Activated naive CD8-positive, alpha-beta T cell treated with anti-CD3 and anti-CD28 coated beads for 36 hours (primary cell): ENCODE measurements at regions not wholly inside any gene's neighbourhood (a gene's known extent, or its start where the extent isn't known, plus 50 kb on each side); places are given as distances from the start of the nearest gene placed in this dataset.
"Not testable (repeated sequence)": the region's sequence is repeated elsewhere in the genome, so short reads cannot be mapped to it uniquely, and the experiment has no call there.

Experiments
- DNase-seq: peaks from one replicate; pipeline ENCODE4 v3.0.0; 2021
- H3K27ac Mint-ChIP-seq: one replicate; pipeline ENCODE4 v1.8.0; 2022; ENCODE audit warnings: mild to moderate bottlenecking, moderate library complexity, mixed read lengths
- H3K27me3 Mint-ChIP-seq: one replicate; pipeline ENCODE4 v1.8.0; 2022; ENCODE audit warnings: mild to moderate bottlenecking, mixed read lengths
- H3K36me3 Mint-ChIP-seq: one replicate; pipeline ENCODE4 v1.8.0; 2021; ENCODE audit warnings: mild to moderate bottlenecking, mixed read lengths
- H3K4me1 Mint-ChIP-seq: one replicate; pipeline ENCODE4 v1.8.0; 2021; ENCODE audit warnings: mixed read lengths
- H3K4me3 Mint-ChIP-seq: one replicate; pipeline ENCODE4 v1.8.0; 2022; ENCODE audit warnings: mild to moderate bottlenecking, moderate library complexity, mixed read lengths
- H3K9me3 Mint-ChIP-seq: one replicate; pipeline ENCODE4 v1.8.0; 2022; ENCODE audit warnings: mixed read lengths

DNA sequence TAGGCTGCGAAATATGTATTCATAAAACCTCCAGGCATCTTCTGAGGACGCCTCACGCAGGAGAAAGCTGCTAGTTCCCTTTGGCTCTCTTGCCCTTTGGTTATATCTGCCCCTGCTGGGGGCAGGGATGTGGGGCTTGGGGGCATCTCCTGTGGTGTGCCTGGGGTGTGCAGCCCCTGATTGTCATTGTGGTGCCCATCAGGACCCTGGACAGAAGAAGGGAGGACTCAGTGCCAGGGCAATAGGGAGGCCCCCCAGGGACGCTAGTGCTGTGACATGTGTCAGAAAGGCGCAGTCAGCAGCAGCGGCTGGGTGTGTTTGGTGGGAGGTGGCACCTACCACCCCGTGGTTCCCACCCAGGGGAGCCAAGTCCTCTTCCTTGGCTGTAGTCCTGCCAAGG is 102.5 kb upstream of the PZP start:
- not testable (repeated sequence) for H3K4me3 Mint-ChIP-seq, H3K9me3 Mint-ChIP-seq, H3K4me1 Mint-ChIP-seq, H3K27me3 Mint-ChIP-seq, H3K36me3 Mint-ChIP-seq, H3K27ac Mint-ChIP-seq, DNase-seq

GRCh38 chr12:9309749-9310148 is 101.6 kb upstream of the PZP start:
- not testable (repeated sequence) for H3K36me3 Mint-ChIP-seq, H3K9me3 Mint-ChIP-seq, DNase-seq, H3K27me3 Mint-ChIP-seq, H3K4me1 Mint-ChIP-seq, H3K27ac Mint-ChIP-seq, H3K4me3 Mint-ChIP-seq

- H3K4me1 Mint-ChIP-seq, DNase-seq, H3K9me3 Mint-ChIP-seq, H3K4me3 Mint-ChIP-seq, H3K27me3 Mint-ChIP-seq, H3K36me3 Mint-ChIP-seq, H3K27ac Mint-ChIP-seq: not testable (repeated sequence)
Measured at GRCh38 chr12:9308745-9309144, 100.5 kb upstream of the PZP start.

DNA sequence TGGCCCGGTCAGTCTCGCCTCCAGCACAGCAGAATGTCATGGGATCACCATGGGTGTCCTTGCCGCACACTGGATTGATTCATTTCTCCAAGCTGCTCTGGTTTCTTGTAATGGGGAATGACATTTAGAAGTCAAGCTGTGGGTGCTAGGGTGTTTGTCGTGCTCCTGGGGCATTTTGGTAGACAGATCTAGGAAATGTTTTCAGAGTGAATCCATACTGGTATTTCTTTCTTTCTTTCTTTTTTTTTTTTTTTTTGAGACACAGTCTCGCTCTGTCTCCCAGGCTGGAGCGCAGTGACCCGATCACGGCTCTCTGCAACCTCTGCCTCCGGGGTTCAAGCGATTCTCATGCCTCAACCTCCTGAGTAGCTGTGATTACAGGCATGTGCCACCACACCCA is 100.0 kb upstream of the PZP start:
- not testable (repeated sequence) for H3K27me3 Mint-ChIP-seq, H3K36me3 Mint-ChIP-seq, H3K9me3 Mint-ChIP-seq, H3K27ac Mint-ChIP-seq, DNase-seq, H3K4me1 Mint-ChIP-seq, H3K4me3 Mint-ChIP-seq

- not testable (repeated sequence) for H3K27me3 Mint-ChIP-seq, H3K4me3 Mint-ChIP-seq, H3K9me3 Mint-ChIP-seq, DNase-seq, H3K4me1 Mint-ChIP-seq, H3K27ac Mint-ChIP-seq, H3K36me3 Mint-ChIP-seq
Measured at GRCh38 chr12:9307255-9307654, 99.1 kb upstream of the PZP start.

GRCh38 chr12:9306004-9306403 is 97.8 kb upstream of the PZP start:
- not testable (repeated sequence) for H3K4me1 Mint-ChIP-seq, H3K27me3 Mint-ChIP-seq, H3K27ac Mint-ChIP-seq, H3K9me3 Mint-ChIP-seq, H3K4me3 Mint-ChIP-seq, H3K36me3 Mint-ChIP-seq, DNase-seq

GRCh38 chr12:9304540-9304939 is 96.3 kb upstream of the PZP start:
- H3K9me3 Mint-ChIP-seq, H3K27me3 Mint-ChIP-seq, H3K27ac Mint-ChIP-seq, DNase-seq, H3K4me1 Mint-ChIP-seq, H3K36me3 Mint-ChIP-seq, H3K4me3 Mint-ChIP-seq: not testable (repeated sequence)

- not testable (repeated sequence) for H3K4me3 Mint-ChIP-seq, H3K27ac Mint-ChIP-seq, H3K27me3 Mint-ChIP-seq, DNase-seq, H3K9me3 Mint-ChIP-seq, H3K36me3 Mint-ChIP-seq, H3K4me1 Mint-ChIP-seq
Measured at GRCh38 chr12:9295872-9296271, 87.7 kb upstream of the PZP start.

- H3K27ac Mint-ChIP-seq, H3K4me1 Mint-ChIP-seq, H3K36me3 Mint-ChIP-seq, H3K9me3 Mint-ChIP-seq, DNase-seq, H3K4me3 Mint-ChIP-seq, H3K27me3 Mint-ChIP-seq: not testable (repeated sequence)
Measured at GRCh38 chr12:9294072-9294620, 86.0 kb upstream of the PZP start.

DNA sequence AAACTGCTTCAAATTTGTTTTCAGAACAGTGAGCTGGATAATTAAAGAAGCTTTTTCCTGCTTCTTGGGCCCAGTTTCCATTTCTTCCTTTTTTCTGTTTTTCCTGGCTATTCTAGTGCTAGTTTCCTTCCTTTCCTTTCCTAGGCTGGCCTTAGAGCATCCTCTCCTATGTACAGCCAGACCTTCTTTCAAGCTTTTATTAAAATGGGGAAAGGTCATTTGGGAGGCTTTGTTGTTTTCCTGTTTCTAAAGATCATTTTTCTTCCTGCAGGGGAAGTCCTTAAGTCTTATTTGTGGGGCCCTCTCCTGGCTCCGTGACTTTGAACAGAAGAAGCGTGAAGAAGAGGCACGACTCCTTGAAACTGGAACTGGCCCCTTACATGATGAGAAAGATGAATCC is 85.2 kb upstream of the PZP start:
- not testable (repeated sequence) for H3K27me3 Mint-ChIP-seq, H3K4me3 Mint-ChIP-seq, DNase-seq, H3K9me3 Mint-ChIP-seq, H3K4me1 Mint-ChIP-seq, H3K36me3 Mint-ChIP-seq, H3K27ac Mint-ChIP-seq

- H3K27ac Mint-ChIP-seq, H3K27me3 Mint-ChIP-seq, DNase-seq, H3K9me3 Mint-ChIP-seq, H3K36me3 Mint-ChIP-seq, H3K4me1 Mint-ChIP-seq, H3K4me3 Mint-ChIP-seq: not testable (repeated sequence)
Measured at GRCh38 chr12:9289984-9290383, 81.8 kb upstream of the PZP start.

GRCh38 chr12:9284724-9285123 is 76.5 kb upstream of the PZP start:
- H3K4me1 Mint-ChIP-seq, H3K27me3 Mint-ChIP-seq, DNase-seq, H3K9me3 Mint-ChIP-seq, H3K36me3 Mint-ChIP-seq: not testable (repeated sequence)
- Mint-ChIP-seq H3K4me3 (peak overlapping the region; percentile 93), H3K27ac (peak overlapping the region; percentile 98)

DNA sequence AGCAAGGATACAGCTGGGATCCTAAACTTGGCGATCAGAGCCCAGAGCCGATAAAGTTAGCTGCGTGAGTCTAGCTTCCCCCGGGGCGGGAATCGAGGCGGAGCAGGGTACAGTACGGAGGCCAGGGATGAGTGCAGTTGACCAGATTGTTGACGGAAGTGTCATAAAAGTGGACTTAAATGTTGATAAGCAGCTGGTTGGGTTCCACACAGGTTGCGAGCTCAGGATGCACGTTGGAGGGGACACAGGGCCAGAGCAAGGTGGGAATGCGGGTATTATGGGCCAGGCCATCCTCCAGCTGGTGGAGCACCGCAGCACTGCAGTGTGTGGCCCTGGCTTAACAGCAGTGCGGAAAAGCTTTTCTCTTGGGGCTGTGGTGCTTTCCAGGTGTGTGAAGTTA is 76.0 kb upstream of the PZP start:
- peak overlapping the region; percentile 93 for H3K4me3 Mint-ChIP-seq
- peak; percentile 36 for DNase-seq
- H3K4me1 Mint-ChIP-seq, H3K36me3 Mint-ChIP-seq, H3K9me3 Mint-ChIP-seq, H3K27me3 Mint-ChIP-seq: not testable (repeated sequence)
- H3K27ac Mint-ChIP-seq, result peak overlapping the region; percentile 98

- H3K27me3 Mint-ChIP-seq, H3K36me3 Mint-ChIP-seq, H3K9me3 Mint-ChIP-seq, H3K4me1 Mint-ChIP-seq: not testable (repeated sequence)
- Mint-ChIP-seq H3K4me3 (peak overlapping the region; percentile 93), H3K27ac (peak overlapping the region; percentile 98)
- DNase-seq, result peak; percentile 88
Measured at GRCh38 chr12:9283346-9284095, 75.3 kb upstream of the PZP start.

- H3K36me3 Mint-ChIP-seq, result no peaks in the 10 kb centered on the region
- peaks cover 7% of the 10 kb centered on the region for H3K27me3 Mint-ChIP-seq
- no peaks in the 10 kb centered on the region for H3K4me1 Mint-ChIP-seq
- DNase-seq, result no peak
- H3K4me3 Mint-ChIP-seq, result no peak overlapping the region
- H3K9me3 Mint-ChIP-seq, result no peaks in the 10 kb centered on the region
- H3K27ac Mint-ChIP-seq, result no peak overlapping the region
Measured at GRCh38 chr12:9276990-9277389, 68.8 kb upstream of the PZP start.

- no peaks in the 10 kb centered on the region for H3K4me1 Mint-ChIP-seq
- no peak for DNase-seq
- no peaks in the 10 kb centered on the region for H3K36me3 Mint-ChIP-seq
- no peak overlapping the region for H3K27ac Mint-ChIP-seq
- no peak overlapping the region for H3K4me3 Mint-ChIP-seq
- H3K9me3 Mint-ChIP-seq, result no peaks in the 10 kb centered on the region
- peaks cover 12% of the 10 kb centered on the region for H3K27me3 Mint-ChIP-seq
Measured at GRCh38 chr12:9273276-9273675, 65.1 kb upstream of the PZP start.
